Prostate gland (tissue), 2 donors: ENCODE measurements at regions not wholly inside any gene's neighbourhood (a gene's known extent, or its start where the extent isn't known, plus 50 kb on each side); places are given as distances from the start of the nearest gene placed in this dataset.

Experiments
- DNase-seq: peaks from one replicate; pipeline ENCODE4 v3.0.0-alpha.2; 2019; ENCODE audit warnings: low spot score
- H3K27ac ChIP-seq, 2 donors: fragments of 200-600 bp; sonication (generic); 2 replicates each; pipeline ENCODE4 v1.5.1; 2017 to 2019
- H3K27me3 ChIP-seq: fragments of 200-600 bp; sonication (generic); replicated peaks from 2 replicates; pipeline ENCODE4 v1.5.1; 2019; ENCODE audit not compliant: insufficient read depth
- H3K36me3 ChIP-seq, 2 donors: fragments of 200-600 bp; sonication (generic); 1 replicate in 1 of 2; 2 replicates in 1 of 2; pipeline versions ENCODE4 v1.5.1 to v1.8.1; 2017 to 2019
- H3K4me1 ChIP-seq: fragments of 200-600 bp; sonication (generic); replicated peaks from 2 replicates; pipeline ENCODE4 v1.5.1; 2019
- H3K4me3 ChIP-seq, 2 donors: fragments of 200-600 bp; sonication (generic); 2 replicates each; pipeline ENCODE4 v1.5.1; 2017 to 2019
- H3K9me3 ChIP-seq: fragments of 200-600 bp; sonication (generic); 2 replicates; pipeline ENCODE4 v1.5.1; 2017
- CTCF ChIP-seq, 4 experiments: fragments of 200-600 bp in 2 of 4; fragments of 450-650 bp in 2 of 4; sonication (generic) in 2 of 4; IDR thresholded peaks; 1 replicate in 3 of 4; 2 replicates in 1 of 4; pipeline ENCODE4 v1.5.1; 2016 to 2019; ENCODE audit warnings: antibody characterized with exemption in 4 of 4, mild to moderate bottlenecking in 2 of 4, moderate library complexity in 2 of 4
- POLR2A ChIP-seq: fragments of 450-650 bp; IDR thresholded peaks from one replicate; pipeline ENCODE4 v1.6.1; 2016; ENCODE audit warnings: antibody characterized with exemption, mild to moderate bottlenecking
- POLR2AphosphoS5 ChIP-seq: sonication (generic); formaldehyde crosslinking; IDR thresholded peaks from one replicate; pipeline ENCODE4 v1.6.1; 2017; ENCODE audit warnings: antibody characterized with exemption
- WGBS: methylation state at CpG from one replicate; pipeline ENCODE4 v1.1.5; 2018; 5-methylcytosine and 5-hydroxymethylcytosine counted together
- intact Hi-C: fragments of 100-400 bp; cut with DNase I; formaldehyde crosslinking; loops from one replicate; pipeline ENCODE4 v1.14.2; 2022

- no peak for TF ChIP-seq POLR2AphosphoS5
- TF ChIP-seq CTCF (IDR thresholded peaks at IDR 0.05): no peak
- TF ChIP-seq POLR2A: no peak
- H3K4me3 ChIP-seq: no peak overlapping the region
- no peaks in the 10 kb centered on the region for H3K9me3 ChIP-seq
- no peaks in the 10 kb centered on the region for H3K4me1 ChIP-seq
- H3K36me3 ChIP-seq: no peaks in the 10 kb centered on the region
- H3K27me3 ChIP-seq: no peaks in the 10 kb centered on the region
- no peak for DNase-seq
- 54% methylated on average over 4 of the region's 4 CpGs for WGBS
- H3K27ac ChIP-seq: no peak overlapping the region
- intact Hi-C loops: no loop called here
These were observed 991.4 kb downstream of the ADGRL2 start for GRCh38 chr1:82792151-82792550.

GRCh38 chr1:82790556-82790955 lies 989.8 kb downstream of the ADGRL2 start:
- no peaks in the 10 kb centered on the region for H3K4me1 ChIP-seq

GRCh38 chr1:82788660-82789059 lies 987.9 kb downstream of the ADGRL2 start:
- no peak overlapping the region for H3K27ac ChIP-seq
- no peaks in the 10 kb centered on the region for H3K27me3 ChIP-seq
- no peak for TF ChIP-seq CTCF (IDR thresholded peaks at IDR 0.05)
- TF ChIP-seq POLR2AphosphoS5: no peak
- no peak for TF ChIP-seq POLR2A
- no peak for DNase-seq
- no peaks in the 10 kb centered on the region for H3K36me3 ChIP-seq
- intact Hi-C loops: no loop called here
- 91% methylated on average over 1 of the region's 1 CpG for WGBS
- H3K4me3 ChIP-seq: no peak overlapping the region
- no peaks in the 10 kb centered on the region for H3K4me1 ChIP-seq
- no peaks in the 10 kb centered on the region for H3K9me3 ChIP-seq

More at GRCh38 chr1:82790556-82790955, 989.8 kb downstream of the ADGRL2 start:
- WGBS: 80% methylated on average over 1 of the region's 1 CpG
- Histone ChIP-seq H3K4me3 (no peak overlapping the region), H3K27ac (no peak overlapping the region), H3K9me3 (no peaks in the 10 kb centered on the region), H3K27me3 (no peaks in the 10 kb centered on the region), H3K36me3 (no peaks in the 10 kb centered on the region)
- intact Hi-C loops: no loop called here
- no peak for DNase-seq
- TF ChIP-seq POLR2A: no peak
- no peak for TF ChIP-seq CTCF (IDR thresholded peaks at IDR 0.05)
- no peak for TF ChIP-seq POLR2AphosphoS5

- DNase-seq: no peak
- Histone ChIP-seq H3K4me3 (no peak overlapping the region), H3K27ac (no peak overlapping the region), H3K9me3 (no peaks in the 10 kb centered on the region), H3K36me3 (no peaks in the 10 kb centered on the region), H3K4me1 (no peaks in the 10 kb centered on the region), H3K27me3 (no peaks in the 10 kb centered on the region)
- TF ChIP-seq POLR2A (no peak), POLR2AphosphoS5 (no peak), CTCF (IDR thresholded peaks at IDR 0.05) (no peak)
- intact Hi-C loops: no loop called here
- 57% methylated on average over 2 of the region's 2 CpGs for WGBS
These were observed 987.3 kb downstream of the ADGRL2 start for GRCh38 chr1:82788038-82788437.

DNA sequence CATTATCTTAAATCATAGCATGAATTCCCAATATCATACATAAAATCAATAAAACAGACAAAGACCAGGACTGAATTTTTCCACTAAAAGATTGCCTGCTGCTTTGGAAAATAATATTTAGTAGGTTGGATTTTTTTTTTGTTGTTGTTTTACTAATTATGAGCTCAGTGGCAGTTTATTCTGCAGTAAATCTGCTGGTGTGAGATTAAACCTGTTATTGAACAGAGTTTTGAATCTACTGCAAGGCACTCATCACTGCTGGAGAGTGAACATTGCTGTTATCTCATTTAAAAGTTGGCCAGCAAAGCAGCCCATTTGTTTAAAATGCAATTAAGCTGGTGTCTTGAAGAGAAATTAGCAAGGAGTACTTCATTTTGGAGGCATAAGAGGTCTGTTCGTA lies 986.1 kb downstream of the ADGRL2 start:
- intact Hi-C loops: no loop called here
- 95% methylated on average over 1 of the region's 1 CpG for WGBS
- no peak for TF ChIP-seq POLR2A
- no peak for TF ChIP-seq POLR2AphosphoS5
- no peak for TF ChIP-seq CTCF (IDR thresholded peaks at IDR 0.05)

More for the DNA sequence above, 986.1 kb downstream of the ADGRL2 start:
- Histone ChIP-seq H3K4me3 (no peak overlapping the region), H3K27ac (no peak overlapping the region), H3K27me3 (no peaks in the 10 kb centered on the region), H3K36me3 (no peaks in the 10 kb centered on the region), H3K4me1 (no peaks in the 10 kb centered on the region), H3K9me3 (no peaks in the 10 kb centered on the region)
- DNase-seq: no peak
